ENCODE measurements at regions not wholly inside any gene's neighbourhood (a gene's known extent, or its start where the extent isn't known, plus 50 kb on each side); places are given as distances from the start of the nearest gene placed in this dataset.

DNA sequence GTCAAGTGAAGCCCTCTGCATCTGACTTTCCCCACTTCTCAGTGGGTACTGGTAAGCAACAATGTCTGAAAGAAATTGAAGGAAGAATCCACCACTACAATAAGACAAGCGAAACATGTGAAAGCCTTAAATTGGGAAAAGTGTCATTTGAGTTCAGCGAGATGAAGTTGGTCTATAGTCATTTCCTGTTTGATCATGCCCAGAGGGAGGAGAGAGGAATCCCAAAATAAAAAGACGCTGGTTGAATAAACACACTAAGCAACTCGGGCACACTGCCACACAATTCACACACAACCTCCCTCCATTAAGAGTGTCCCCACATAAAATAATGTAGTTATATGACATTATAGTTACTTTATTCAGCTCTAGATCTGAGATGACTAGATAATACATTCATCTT lies 166.1 kb downstream of the CBLN2 start:
- 59 to 65% methylated on average over 4 of the region's 4 CpGs for WGBS, 2 donors

DNA sequence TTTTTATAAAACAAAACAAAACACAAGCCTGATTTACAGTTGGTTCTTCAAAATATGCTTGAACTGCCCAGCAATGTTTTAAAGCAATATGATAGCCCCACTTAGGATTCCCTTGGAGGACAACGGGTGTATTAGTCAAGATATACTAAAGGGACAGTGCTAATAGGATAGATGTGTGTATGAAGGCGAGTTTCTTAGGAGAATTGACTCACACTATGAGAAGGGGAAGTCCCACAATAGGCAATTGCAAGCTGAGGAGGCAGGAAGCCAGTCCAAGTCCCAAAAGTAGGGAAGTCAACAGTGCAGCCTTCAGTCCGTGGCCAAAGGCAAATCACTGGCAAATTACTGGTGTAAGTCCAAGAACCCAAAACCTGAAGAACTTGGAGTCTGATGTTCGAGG lies 167.9 kb downstream of the CBLN2 start:
- Histone ChIP-seq H3K27ac (no peak overlapping the region), H3K36me3 (replicated peaks in 1 of 2; ENCODE audit: insufficient read depth in 1 of 2, low read depth in 2 of 2) (no peaks in the 10 kb centered on the region), H3K4me1 (no peaks in the 10 kb centered on the region), H3K9me3 (no peaks in the 10 kb centered on the region), H3K4me3 (no peak overlapping the region), H3K27me3 (no peaks in the 10 kb centered on the region)
- no peak for TF ChIP-seq POLR2A (IDR thresholded peaks at IDR 0.05)
- TF ChIP-seq, protein P1, sequence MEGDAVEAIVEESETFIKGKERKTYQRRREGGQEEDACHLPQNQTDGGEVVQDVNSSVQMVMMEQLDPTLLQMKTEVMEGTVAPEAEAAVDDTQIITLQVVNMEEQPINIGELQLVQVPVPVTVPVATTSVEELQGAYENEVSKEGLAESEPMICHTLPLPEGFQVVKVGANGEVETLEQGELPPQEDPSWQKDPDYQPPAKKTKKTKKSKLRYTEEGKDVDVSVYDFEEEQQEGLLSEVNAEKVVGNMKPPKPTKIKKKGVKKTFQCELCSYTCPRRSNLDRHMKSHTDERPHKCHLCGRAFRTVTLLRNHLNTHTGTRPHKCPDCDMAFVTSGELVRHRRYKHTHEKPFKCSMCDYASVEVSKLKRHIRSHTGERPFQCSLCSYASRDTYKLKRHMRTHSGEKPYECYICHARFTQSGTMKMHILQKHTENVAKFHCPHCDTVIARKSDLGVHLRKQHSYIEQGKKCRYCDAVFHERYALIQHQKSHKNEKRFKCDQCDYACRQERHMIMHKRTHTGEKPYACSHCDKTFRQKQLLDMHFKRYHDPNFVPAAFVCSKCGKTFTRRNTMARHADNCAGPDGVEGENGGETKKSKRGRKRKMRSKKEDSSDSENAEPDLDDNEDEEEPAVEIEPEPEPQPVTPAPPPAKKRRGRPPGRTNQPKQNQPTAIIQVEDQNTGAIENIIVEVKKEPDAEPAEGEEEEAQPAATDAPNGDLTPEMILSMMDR (IDR thresholded peaks at IDR 0.05): no peak
- DNase-seq: no peak
- ATAC-seq: no peak
- intact Hi-C loops (cut with DNase I): no loop called here
- 38 to 42% methylated on average over 4 of the region's 4 CpGs for WGBS, 2 donors

More for the DNA sequence above, 166.1 kb downstream of the CBLN2 start:
- Histone ChIP-seq H3K4me3 (no peak overlapping the region), H3K27me3 (no peaks in the 10 kb centered on the region), H3K36me3 (replicated peaks in 1 of 2; ENCODE audit: insufficient read depth in 1 of 2, low read depth in 2 of 2) (no peaks in the 10 kb centered on the region), H3K27ac (no peak overlapping the region), H3K9me3 (no peaks in the 10 kb centered on the region), H3K4me1 (no peaks in the 10 kb centered on the region)
- ATAC-seq (no peak), DNase-seq (no peak)
- no peak for TF ChIP-seq POLR2A (IDR thresholded peaks at IDR 0.05)
- TF ChIP-seq, protein P1 (IDR thresholded peaks at IDR 0.05): no peak
- intact Hi-C loops (cut with DNase I): no loop called here

DNA sequence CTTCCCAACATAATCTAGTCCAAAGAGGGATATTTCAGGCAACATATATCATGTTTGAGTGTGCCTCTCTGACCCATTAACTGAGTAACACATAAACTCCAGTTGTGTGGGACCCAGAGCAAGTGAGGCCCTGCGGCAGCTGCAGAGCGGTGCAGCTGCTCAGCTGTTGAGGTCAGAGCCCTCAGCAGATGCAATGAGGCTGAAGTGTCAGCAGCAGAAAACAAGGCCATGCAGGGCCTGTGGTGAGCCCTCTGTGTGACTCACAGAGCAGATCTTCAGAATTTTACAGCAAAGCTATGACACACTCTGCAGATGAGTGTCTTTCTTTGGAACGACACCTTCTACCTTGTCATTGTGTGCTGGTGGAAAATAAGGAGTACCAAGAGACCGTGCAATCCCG lies 168.5 kb downstream of the CBLN2 start:
- no peaks in the 10 kb centered on the region for H3K4me1 ChIP-seq
- ATAC-seq: no peak
- H3K36me3 ChIP-seq (replicated peaks in 1 of 2; ENCODE audit: insufficient read depth in 1 of 2, low read depth in 2 of 2): no peaks in the 10 kb centered on the region
- no peak for DNase-seq
- TF ChIP-seq POLR2A (IDR thresholded peaks at IDR 0.05): no peak
- TF ChIP-seq, protein P1 (IDR thresholded peaks at IDR 0.05): no peak
- WGBS, 2 donors: 76% methylated on average over 4 to 5 of the region's 5 CpGs
- H3K4me3 ChIP-seq: no peak overlapping the region
- intact Hi-C loops (cut with DNase I): no loop called here
- H3K9me3 ChIP-seq: no peaks in the 10 kb centered on the region
- H3K27me3 ChIP-seq: no peaks in the 10 kb centered on the region
- no peak overlapping the region for H3K27ac ChIP-seq

DNA sequence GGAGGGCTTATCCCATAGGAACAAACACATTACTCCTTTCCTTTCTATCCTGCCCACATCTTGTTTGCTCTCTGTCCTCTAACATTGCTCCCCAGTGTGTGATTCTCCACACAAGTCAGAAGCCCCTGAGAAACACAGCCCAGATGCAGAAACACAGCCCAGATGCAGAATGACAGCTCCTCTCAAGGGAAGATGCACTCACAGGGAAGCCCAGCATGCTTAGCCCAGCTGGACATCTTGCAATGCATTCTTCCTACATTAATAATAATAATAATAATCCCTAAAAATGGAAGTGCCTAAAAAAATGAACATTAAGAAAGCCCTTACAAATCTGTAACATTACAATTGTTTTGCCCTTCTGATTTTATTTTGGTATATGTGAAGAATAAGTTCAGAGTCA lies 172.1 kb downstream of the CBLN2 start:
- intact Hi-C loops (cut with DNase I): no loop called here
- no peak overlapping the region for H3K4me3 ChIP-seq
- no peaks in the 10 kb centered on the region for H3K36me3 ChIP-seq (replicated peaks in 1 of 2; ENCODE audit: insufficient read depth in 1 of 2, low read depth in 2 of 2)
- ATAC-seq: no peak
- H3K9me3 ChIP-seq: no peaks in the 10 kb centered on the region
- no peak for TF ChIP-seq POLR2A (IDR thresholded peaks at IDR 0.05)
- TF ChIP-seq, protein P1 (IDR thresholded peaks at IDR 0.05): no peak
- no peaks in the 10 kb centered on the region for H3K4me1 ChIP-seq
- H3K27ac ChIP-seq: no peak overlapping the region
- DNase-seq: no peak
- H3K27me3 ChIP-seq: no peaks in the 10 kb centered on the region

DNA sequence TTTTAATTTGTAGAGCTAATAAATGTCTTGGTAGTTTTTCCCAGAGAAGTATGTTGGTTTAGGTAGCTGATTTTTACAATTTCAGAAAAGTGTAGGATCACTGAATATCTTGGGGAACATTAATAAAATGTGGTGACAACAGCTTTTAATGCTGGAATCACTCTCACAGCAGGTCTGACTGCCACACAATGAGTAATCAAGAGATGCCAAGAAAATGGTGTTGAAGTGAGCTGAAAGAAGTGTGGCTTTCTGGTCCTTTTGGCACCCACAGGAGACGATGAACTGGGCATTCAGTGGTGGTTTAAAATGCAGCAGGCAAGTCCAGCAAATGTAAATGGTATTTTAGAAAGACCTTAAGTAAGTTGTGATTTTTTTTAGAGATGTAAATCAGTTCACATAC lies 175.8 kb downstream of the CBLN2 start:
- no peak overlapping the region for H3K27ac ChIP-seq
- H3K4me3 ChIP-seq: no peak overlapping the region
- WGBS, 2 donors: 43 to 54% methylated on average over 1 of the region's 1 CpG
- intact Hi-C loops (cut with DNase I): no loop called here
- no peak for TF ChIP-seq POLR2A (IDR thresholded peaks at IDR 0.05)
- TF ChIP-seq, protein P1 (IDR thresholded peaks at IDR 0.05): no peak
- no peaks in the 10 kb centered on the region for H3K36me3 ChIP-seq (replicated peaks in 1 of 2; ENCODE audit: insufficient read depth in 1 of 2, low read depth in 2 of 2)
- no peaks in the 10 kb centered on the region for H3K4me1 ChIP-seq
- no peaks in the 10 kb centered on the region for H3K9me3 ChIP-seq
- H3K27me3 ChIP-seq: no peaks in the 10 kb centered on the region
- no peak for ATAC-seq
- DNase-seq: no peak
